ENCODE measurements at regions not wholly inside any gene's neighbourhood (a gene's known extent, or its start where the extent isn't known, plus 50 kb on each side); places are given as distances from the start of the nearest gene placed in this dataset.
"Not testable (repeated sequence)": the region's sequence is repeated elsewhere in the genome, so short reads cannot be mapped to it uniquely, and the experiment has no call there.

GRCh38 chr1:232575763-232576040, 54.2 kb downstream of the SIPA1L2 start:
- Histone ChIP-seq H3K4me3 (ENCODE audit: low read depth, low read length) (no peak overlapping the region), H3K27ac (no peak overlapping the region), H3K27me3 (replicated peaks) (no peaks in the 10 kb centered on the region), H3K36me3 (replicated peaks) (no peaks in the 10 kb centered on the region)
- no peak for DNase-seq
- TF ChIP-seq CTCF (IDR thresholded peaks at IDR 0.05; ENCODE audit: low read depth, low read length, missing control alignments) = no peak
- in situ Hi-C loops (cut with HindIII; ENCODE audit: low pct_ligation_motif_present, low sequenced_read_pairs) = no loop called here

- Histone ChIP-seq H3K27me3 (replicated peaks) (no peaks in the 10 kb centered on the region), H3K36me3 (replicated peaks) (no peaks in the 10 kb centered on the region), H3K27ac (no peak overlapping the region), H3K4me3 (ENCODE audit: low read depth, low read length) (no peak overlapping the region)
- in situ Hi-C loops (cut with HindIII; ENCODE audit: low pct_ligation_motif_present, low sequenced_read_pairs) = no loop called here
- no peak for DNase-seq
- TF ChIP-seq CTCF (IDR thresholded peaks at IDR 0.05; ENCODE audit: low read depth, low read length, missing control alignments) = no peak
Observed at GRCh38 chr1:232574889-232575762, 54.8 kb downstream of the SIPA1L2 start.

GRCh38 chr1:232574077-232574476, 55.9 kb downstream of the SIPA1L2 start:
- no peak overlapping the region for H3K27ac ChIP-seq
- TF ChIP-seq CTCF (IDR thresholded peaks at IDR 0.05; ENCODE audit: low read depth, low read length, missing control alignments) = no peak
- H3K36me3 ChIP-seq (replicated peaks) = no peaks in the 10 kb centered on the region
- no peak for DNase-seq
- H3K4me3 ChIP-seq (ENCODE audit: low read depth, low read length) = no peak overlapping the region
- H3K27me3 ChIP-seq (replicated peaks) = no peaks in the 10 kb centered on the region
- in situ Hi-C loops (cut with HindIII; ENCODE audit: low pct_ligation_motif_present, low sequenced_read_pairs) = no loop called here

- in situ Hi-C loops (cut with HindIII; ENCODE audit: low pct_ligation_motif_present, low sequenced_read_pairs) = no loop called here
- no peak for TF ChIP-seq CTCF (IDR thresholded peaks at IDR 0.05; ENCODE audit: low read depth, low read length, missing control alignments)
Observed at GRCh38 chr1:232571523-232571922, 58.4 kb downstream of the SIPA1L2 start.

GRCh38 chr1:232570007-232570406, 59.9 kb downstream of the SIPA1L2 start:
- Histone ChIP-seq H3K36me3 (replicated peaks) (no peaks in the 10 kb centered on the region), H3K27me3 (replicated peaks) (no peaks in the 10 kb centered on the region), H3K27ac (no peak overlapping the region), H3K4me3 (ENCODE audit: low read depth, low read length) (no peak overlapping the region)
- TF ChIP-seq CTCF (IDR thresholded peaks at IDR 0.05; ENCODE audit: low read depth, low read length, missing control alignments) = no peak
- no peak for DNase-seq
- in situ Hi-C loops (cut with HindIII; ENCODE audit: low pct_ligation_motif_present, low sequenced_read_pairs) = no loop called here

More at GRCh38 chr1:232571523-232571922, 58.4 kb downstream of the SIPA1L2 start:
- Histone ChIP-seq H3K36me3 (replicated peaks) (no peaks in the 10 kb centered on the region), H3K27me3 (replicated peaks) (no peaks in the 10 kb centered on the region), H3K4me3 (ENCODE audit: low read depth, low read length) (no peak overlapping the region), H3K27ac (no peak overlapping the region)
- DNase-seq = no peak

GRCh38 chr1:232569554-232569921, 60.4 kb downstream of the SIPA1L2 start:
- H3K4me3 ChIP-seq (ENCODE audit: low read depth, low read length); in situ Hi-C loops (cut with HindIII; ENCODE audit: low pct_ligation_motif_present, low sequenced_read_pairs); H3K27me3 ChIP-seq (replicated peaks); H3K36me3 ChIP-seq (replicated peaks); DNase-seq; H3K27ac ChIP-seq: not testable (repeated sequence)
